PC-9 (cell line): ENCODE measurements at regions not wholly inside any gene's neighbourhood (a gene's known extent, or its start where the extent isn't known, plus 50 kb on each side); places are given as distances from the start of the nearest gene placed in this dataset.

Source experiments
- CTCF ChIP-seq: fragments of 200-600 bp; sonication (generic); conservative IDR thresholded peaks from 2 replicates; pipeline ENCODE4 v1.6.1; 2017; ENCODE audit warnings: mixed run types, antibody characterized with exemption, mild to moderate bottlenecking, moderate library complexity
- EZH2 ChIP-seq: fragments of 200-600 bp; sonication (generic); IDR thresholded peaks from 2 replicates; pipeline ENCODE4 v1.8.0; 2017; ENCODE audit warnings: antibody characterized with exemption, low read depth

- TF ChIP-seq CTCF (no peak), EZH2 (no peak)
Observed at GRCh38 chr18:38579764-38580163, 1014.2 kb upstream of the CELF4 start.
